ENCODE measurements at regions not wholly inside any gene's neighbourhood (a gene's known extent, or its start where the extent isn't known, plus 50 kb on each side); places are given as distances from the start of the nearest gene placed in this dataset.

- TF ChIP-seq, protein P1, sequence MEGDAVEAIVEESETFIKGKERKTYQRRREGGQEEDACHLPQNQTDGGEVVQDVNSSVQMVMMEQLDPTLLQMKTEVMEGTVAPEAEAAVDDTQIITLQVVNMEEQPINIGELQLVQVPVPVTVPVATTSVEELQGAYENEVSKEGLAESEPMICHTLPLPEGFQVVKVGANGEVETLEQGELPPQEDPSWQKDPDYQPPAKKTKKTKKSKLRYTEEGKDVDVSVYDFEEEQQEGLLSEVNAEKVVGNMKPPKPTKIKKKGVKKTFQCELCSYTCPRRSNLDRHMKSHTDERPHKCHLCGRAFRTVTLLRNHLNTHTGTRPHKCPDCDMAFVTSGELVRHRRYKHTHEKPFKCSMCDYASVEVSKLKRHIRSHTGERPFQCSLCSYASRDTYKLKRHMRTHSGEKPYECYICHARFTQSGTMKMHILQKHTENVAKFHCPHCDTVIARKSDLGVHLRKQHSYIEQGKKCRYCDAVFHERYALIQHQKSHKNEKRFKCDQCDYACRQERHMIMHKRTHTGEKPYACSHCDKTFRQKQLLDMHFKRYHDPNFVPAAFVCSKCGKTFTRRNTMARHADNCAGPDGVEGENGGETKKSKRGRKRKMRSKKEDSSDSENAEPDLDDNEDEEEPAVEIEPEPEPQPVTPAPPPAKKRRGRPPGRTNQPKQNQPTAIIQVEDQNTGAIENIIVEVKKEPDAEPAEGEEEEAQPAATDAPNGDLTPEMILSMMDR (IDR thresholded peaks at IDR 0.05; ENCODE audit: insufficient read depth, low read length), result no peak
- TF ChIP-seq POLR2AphosphoS5 (IDR thresholded peaks at IDR 0.05; ENCODE audit: low read depth), result no peak
- TF ChIP-seq SPI1 (IDR thresholded peaks at IDR 0.05; ENCODE audit: borderline replicate concordance, low read depth), result no peak
- no peak for TF ChIP-seq GABPA (IDR thresholded peaks at IDR 0.05; ENCODE audit: low read depth)
Observed at GRCh38 chr2:18784245-18784644, 194.9 kb upstream of the NT5C1B start.
